Stomach (tissue), 4 donors: ENCODE measurements at regions not wholly inside any gene's neighbourhood (a gene's known extent, or its start where the extent isn't known, plus 50 kb on each side); places are given as distances from the start of the nearest gene placed in this dataset.

Experiments used
- EP300 ChIP-seq: sonication (generic); formaldehyde crosslinking; IDR thresholded peaks from one replicate; pipeline ENCODE4 v1.6.1; 2017; ENCODE audit warnings: antibody characterized with exemption
- POLR2A ChIP-seq, 4 donors: fragments of 450-650 bp; IDR thresholded peaks; one replicate each; pipeline ENCODE4 v1.6.1; 2016; ENCODE audit warnings: antibody characterized with exemption in 4 of 4, control low read depth in 2 of 4, mild to moderate bottlenecking in 1 of 4, moderate library complexity in 1 of 4
- POLR2AphosphoS5 ChIP-seq, 3 donors: sonication (generic); formaldehyde crosslinking; IDR thresholded peaks; one replicate each; pipeline ENCODE4 v1.6.1; 2016; ENCODE audit warnings: antibody characterized with exemption in 3 of 3
- TF ChIP-seq, protein P1 (sequence below), 7 experiments: fragments of 450-650 bp in 4 of 7; fragments of 200-600 bp in 3 of 7; sonication (generic) in 3 of 7; IDR thresholded peaks; one replicate each; pipeline ENCODE4 v1.5.1; 2016 to 2019; ENCODE audit warnings: antibody characterized with exemption in 7 of 7, control low read depth in 2 of 7, mild to moderate bottlenecking in 1 of 7

GRCh38 chrX:79082899-79083298 lies 61.6 kb upstream of the GPR174 start:
- TF ChIP-seq, protein P1, sequence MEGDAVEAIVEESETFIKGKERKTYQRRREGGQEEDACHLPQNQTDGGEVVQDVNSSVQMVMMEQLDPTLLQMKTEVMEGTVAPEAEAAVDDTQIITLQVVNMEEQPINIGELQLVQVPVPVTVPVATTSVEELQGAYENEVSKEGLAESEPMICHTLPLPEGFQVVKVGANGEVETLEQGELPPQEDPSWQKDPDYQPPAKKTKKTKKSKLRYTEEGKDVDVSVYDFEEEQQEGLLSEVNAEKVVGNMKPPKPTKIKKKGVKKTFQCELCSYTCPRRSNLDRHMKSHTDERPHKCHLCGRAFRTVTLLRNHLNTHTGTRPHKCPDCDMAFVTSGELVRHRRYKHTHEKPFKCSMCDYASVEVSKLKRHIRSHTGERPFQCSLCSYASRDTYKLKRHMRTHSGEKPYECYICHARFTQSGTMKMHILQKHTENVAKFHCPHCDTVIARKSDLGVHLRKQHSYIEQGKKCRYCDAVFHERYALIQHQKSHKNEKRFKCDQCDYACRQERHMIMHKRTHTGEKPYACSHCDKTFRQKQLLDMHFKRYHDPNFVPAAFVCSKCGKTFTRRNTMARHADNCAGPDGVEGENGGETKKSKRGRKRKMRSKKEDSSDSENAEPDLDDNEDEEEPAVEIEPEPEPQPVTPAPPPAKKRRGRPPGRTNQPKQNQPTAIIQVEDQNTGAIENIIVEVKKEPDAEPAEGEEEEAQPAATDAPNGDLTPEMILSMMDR (IDR thresholded peaks at IDR 0.05): no peak
- TF ChIP-seq EP300: no peak
- TF ChIP-seq POLR2AphosphoS5 (IDR thresholded peaks at IDR 0.05): no peak
- TF ChIP-seq POLR2A (IDR thresholded peaks at IDR 0.05): no peak
